ENCODE measurements at regions not wholly inside any gene's neighbourhood (a gene's known extent, or its start where the extent isn't known, plus 50 kb on each side); places are given as distances from the start of the nearest gene placed in this dataset.

GRCh38 chr6:146870760-146871159, 272.0 kb downstream of the ADGB start:
- no peak overlapping the region for H3K27ac Mint-ChIP-seq (ENCODE audit: unreplicated experiment)
- Histone ChIP-seq H3K27me3 (ENCODE audit: insufficient read depth, low read length) (no peaks in the 10 kb centered on the region), H3K79me2 (ENCODE audit: insufficient read depth, low read length) (no peaks in the 10 kb centered on the region), H3K4me3 (ENCODE audit: insufficient read depth, low read depth, low read length) (no peak overlapping the region), H3K27ac (ENCODE audit: low read depth, low read length) (no peak overlapping the region), H3K4me1 (ENCODE audit: insufficient read depth, low read length) (no peaks in the 10 kb centered on the region), H3K9me3 (ENCODE audit: insufficient read depth, low read depth, low read length) (no peaks in the 10 kb centered on the region), H2AFZ (ENCODE audit: low read depth, low read length) (no peak overlapping the region), H3K9ac (ENCODE audit: low read length) (no peak overlapping the region), H4K20me1 (ENCODE audit: insufficient read depth, low read length) (no peaks in the 10 kb centered on the region), H3K4me2 (ENCODE audit: low read length) (no peak overlapping the region), H3K36me3 (ENCODE audit: insufficient read depth, low read length) (no peaks in the 10 kb centered on the region)
- no peak for DNase-seq (ENCODE audit: low read depth)
- FAIRE-seq, result no peak
- peaks cover 2% of the 10 kb centered on the region for H3K9me3 Mint-ChIP-seq (ENCODE audit: unreplicated experiment)
- no peaks in the 10 kb centered on the region for H3K4me1 Mint-ChIP-seq (ENCODE audit: low read depth, unreplicated experiment)
- H3K4me3 Mint-ChIP-seq (ENCODE audit: unreplicated experiment), result no peak overlapping the region
- TF ChIP-seq EZH2 (IDR thresholded peaks at IDR 0.05; ENCODE audit: insufficient read depth, low read length), result no peak
- TF ChIP-seq CTCF (IDR thresholded peaks at IDR 0.05; ENCODE audit: insufficient read depth, low read depth, low read length), result no peak
- no peaks in the 10 kb centered on the region for H3K36me3 Mint-ChIP-seq (ENCODE audit: low read depth, unreplicated experiment)
- no peaks in the 10 kb centered on the region for H3K27me3 Mint-ChIP-seq (ENCODE audit: low read depth, unreplicated experiment)

GRCh38 chr6:146871611-146872425, 273.0 kb downstream of the ADGB start:
- H3K36me3 Mint-ChIP-seq (ENCODE audit: low read depth, unreplicated experiment), result no peaks in the 10 kb centered on the region
- H3K9me3 ChIP-seq (ENCODE audit: insufficient read depth, low read depth, low read length), result no peaks in the 10 kb centered on the region
- peak; percentile 78 for DNase-seq (ENCODE audit: low read depth)

More at GRCh38 chr6:146871611-146872425, 273.0 kb downstream of the ADGB start:
- Mint-ChIP-seq H3K9me3 (ENCODE audit: unreplicated experiment) (peaks cover 2% of the 10 kb centered on the region), H3K27me3 (ENCODE audit: low read depth, unreplicated experiment) (no peaks in the 10 kb centered on the region), H3K4me1 (ENCODE audit: low read depth, unreplicated experiment) (peaks cover 8% of the 10 kb centered on the region), H3K4me3 (ENCODE audit: unreplicated experiment) (no peak overlapping the region), H3K27ac (ENCODE audit: unreplicated experiment) (no peak overlapping the region)
- Histone ChIP-seq H4K20me1 (ENCODE audit: insufficient read depth, low read length) (no peaks in the 10 kb centered on the region), H2AFZ (ENCODE audit: low read depth, low read length) (no peak overlapping the region), H3K4me2 (ENCODE audit: low read length) (no peak overlapping the region), H3K9ac (ENCODE audit: low read length) (no peak overlapping the region), H3K27ac (ENCODE audit: low read depth, low read length) (no peak overlapping the region), H3K79me2 (ENCODE audit: insufficient read depth, low read length) (no peaks in the 10 kb centered on the region), H3K4me3 (ENCODE audit: insufficient read depth, low read depth, low read length) (no peak overlapping the region), H3K27me3 (ENCODE audit: insufficient read depth, low read length) (no peaks in the 10 kb centered on the region), H3K36me3 (ENCODE audit: insufficient read depth, low read length) (no peaks in the 10 kb centered on the region), H3K4me1 (ENCODE audit: insufficient read depth, low read length) (no peaks in the 10 kb centered on the region)
- TF ChIP-seq CTCF (IDR thresholded peaks at IDR 0.05; ENCODE audit: insufficient read depth, low read depth, low read length), result no peak
- no peak for TF ChIP-seq EZH2 (IDR thresholded peaks at IDR 0.05; ENCODE audit: insufficient read depth, low read length)
- no peak for FAIRE-seq
